Ammon's horn (tissue), 1 donor: ENCODE measurements at regions not wholly inside any gene's neighbourhood (a gene's known extent, or its start where the extent isn't known, plus 50 kb on each side); places are given as distances from the start of the nearest gene placed in this dataset.
A peak's percentile ranks its signal among the peaks of the same experiment; 100 is the strongest.

Experiments used
- DNase-seq: peaks from one replicate; pipeline ENCODE4 v3.0.0-alpha.2; 2016; ENCODE audit warnings: low spot score

DNA sequence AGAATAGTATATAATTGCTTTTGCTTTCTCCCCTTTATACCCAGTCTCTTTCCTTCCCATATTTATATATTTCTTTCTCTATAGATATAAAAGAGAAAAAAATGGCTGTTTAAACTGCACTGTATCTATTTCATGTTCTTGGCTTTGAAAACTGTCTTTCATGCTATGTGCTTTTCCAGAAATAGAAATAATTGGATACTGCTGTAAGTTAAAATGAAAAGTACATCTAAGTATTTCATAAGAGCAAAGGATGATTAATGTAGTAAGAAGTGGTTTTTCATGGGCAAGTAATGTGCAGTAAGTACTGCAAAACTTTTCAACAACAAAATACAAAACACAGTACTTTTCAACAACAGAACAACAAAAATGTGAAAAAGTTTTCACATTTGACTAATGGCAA is 237.9 kb downstream of the SNCA start:
- DNase-seq = no peak

DNA sequence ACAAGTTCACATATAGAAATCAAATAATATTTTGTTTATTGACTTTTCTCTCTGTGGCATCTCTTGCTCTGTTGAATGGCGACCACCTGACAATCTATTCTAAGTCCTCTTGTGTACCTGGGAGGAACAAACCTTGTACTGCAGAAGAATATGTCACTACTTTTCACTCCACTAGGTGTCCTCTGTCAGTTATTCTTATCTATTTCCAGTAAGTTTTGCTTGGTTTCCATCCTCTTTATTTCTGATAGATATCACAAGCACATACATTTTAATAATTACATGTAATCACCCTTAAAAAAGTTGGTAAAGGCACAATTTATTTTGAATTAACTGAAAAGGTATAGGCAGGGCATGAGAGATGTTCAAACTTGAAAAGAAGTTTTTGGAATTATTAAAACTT is 238.4 kb downstream of the SNCA start:
- no peak for DNase-seq

DNA sequence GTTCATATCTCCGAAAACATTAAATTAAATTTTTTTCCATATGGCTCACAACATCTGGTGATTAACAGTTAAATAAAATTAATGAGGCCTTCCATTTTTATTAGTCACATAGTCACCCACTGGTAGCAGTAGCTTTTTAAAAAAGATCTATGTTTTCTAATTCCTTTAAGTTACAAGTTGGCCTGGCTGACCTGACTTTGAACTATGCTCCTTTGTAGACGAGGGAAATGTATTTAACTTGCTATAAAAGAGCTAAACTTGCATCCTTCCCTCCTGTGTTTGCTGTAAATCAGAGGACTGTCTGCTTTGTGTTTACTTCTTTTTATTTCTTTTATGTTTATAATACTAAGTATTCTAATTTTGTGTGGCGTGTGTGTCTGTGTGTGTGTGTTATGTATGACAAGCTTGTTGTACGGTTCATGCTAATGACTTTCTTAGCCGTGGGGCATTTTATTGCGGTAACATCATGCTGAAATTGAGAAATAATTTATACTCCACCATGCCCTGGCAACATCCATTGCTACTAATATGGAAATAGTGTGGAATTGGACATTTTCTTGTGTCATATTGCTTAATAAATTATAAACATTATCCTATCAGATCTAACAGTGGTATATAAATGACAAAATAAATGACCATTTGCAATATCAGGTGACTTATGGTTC is 241.7 kb downstream of the SNCA start:
- DNase-seq = no peak

DNA sequence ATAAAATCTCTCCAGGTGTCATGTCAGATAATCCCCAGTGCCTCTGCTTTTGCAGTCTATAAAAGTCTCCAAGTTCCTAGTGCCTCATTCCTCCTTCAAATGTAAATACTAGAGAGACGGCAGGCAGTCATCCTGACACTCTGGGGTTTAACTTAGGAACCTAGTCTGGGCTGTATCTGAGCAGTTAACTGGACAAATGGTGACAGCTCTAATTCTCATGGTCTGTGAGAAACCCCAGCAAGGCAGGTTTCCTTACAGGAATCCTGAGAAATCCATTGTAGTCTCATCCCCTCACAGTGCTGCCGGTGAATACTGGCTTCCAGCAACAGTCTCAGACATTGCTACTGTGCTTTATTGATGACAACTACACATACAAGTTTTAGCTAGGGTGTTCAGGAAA is 246.8 kb downstream of the SNCA start:
- no peak for DNase-seq

DNA sequence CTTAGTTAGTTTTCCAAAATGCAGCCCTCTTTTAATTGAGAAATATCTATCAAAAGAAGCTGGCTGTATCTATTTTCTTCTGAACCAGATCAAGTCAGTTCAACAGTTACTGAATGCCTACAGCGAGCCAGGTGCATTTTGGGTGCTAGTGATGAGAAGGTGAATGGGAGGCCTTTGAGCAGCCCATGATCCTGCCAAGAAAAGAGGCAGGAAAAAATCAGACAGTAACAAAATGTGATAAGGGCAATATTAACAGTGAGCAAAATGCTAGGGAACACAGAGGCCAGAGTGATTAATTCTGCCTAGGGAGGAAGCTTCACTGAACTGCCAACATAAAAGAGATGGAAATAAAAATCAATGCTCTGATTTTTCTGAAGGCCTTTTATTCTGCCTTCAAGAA is 248.5 kb downstream of the SNCA start:
- no peak for DNase-seq

- DNase-seq = no peak
Measured at GRCh38 chr4:89587364-89587763, 249.6 kb downstream of the SNCA start.

GRCh38 chr4:89586864-89587263 is 250.1 kb downstream of the SNCA start:
- peak; percentile 7 for DNase-seq

GRCh38 chr4:89586318-89586717 is 250.6 kb downstream of the SNCA start:
- DNase-seq = no peak

GRCh38 chr4:89582756-89583505 is 254.0 kb downstream of the SNCA start:
- no peak for DNase-seq

- DNase-seq = no peak
Measured at GRCh38 chr4:89579771-89580170, 257.2 kb downstream of the SNCA start.

DNA sequence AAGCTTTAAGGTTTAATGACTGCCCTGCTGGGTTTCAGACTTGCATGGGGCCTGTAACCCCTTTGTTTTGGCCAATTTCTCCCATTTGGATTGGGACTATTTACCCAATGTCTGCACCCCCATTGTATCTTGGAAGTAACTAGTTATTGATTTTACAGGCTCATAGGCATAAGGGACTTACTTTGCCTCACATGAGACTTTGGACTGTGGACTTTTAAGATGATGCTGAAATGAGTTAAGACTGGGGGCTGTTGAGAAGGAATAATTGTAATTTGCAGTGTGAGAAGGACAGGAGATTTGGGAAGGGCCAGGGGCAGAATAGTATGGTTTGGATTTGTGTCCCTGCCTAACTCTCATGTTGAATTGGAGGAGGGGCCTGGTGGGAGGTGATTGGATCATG is 260.7 kb downstream of the SNCA start:
- DNase-seq = no peak

GRCh38 chr4:89575840-89576239 is 261.1 kb downstream of the SNCA start:
- DNase-seq = no peak

DNA sequence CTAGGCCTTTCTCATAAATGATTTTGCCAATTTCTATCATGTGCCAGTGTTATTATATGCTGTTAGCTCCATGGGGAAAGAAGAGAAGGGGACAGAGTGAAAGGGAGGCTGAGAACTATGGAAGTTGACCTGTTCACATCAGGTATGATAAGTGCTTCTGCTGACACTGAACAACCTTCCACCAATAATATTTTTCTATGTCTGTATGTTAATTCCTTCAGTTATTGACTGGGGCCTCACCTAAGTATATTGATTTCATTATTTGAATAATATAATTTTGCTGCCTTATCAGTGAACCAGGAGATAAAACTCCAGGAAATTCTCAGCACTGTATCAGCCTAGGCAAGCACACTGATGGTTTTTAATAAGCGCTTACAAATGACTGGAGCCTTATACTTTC is 262.8 kb downstream of the SNCA start:
- DNase-seq = no peak

DNA sequence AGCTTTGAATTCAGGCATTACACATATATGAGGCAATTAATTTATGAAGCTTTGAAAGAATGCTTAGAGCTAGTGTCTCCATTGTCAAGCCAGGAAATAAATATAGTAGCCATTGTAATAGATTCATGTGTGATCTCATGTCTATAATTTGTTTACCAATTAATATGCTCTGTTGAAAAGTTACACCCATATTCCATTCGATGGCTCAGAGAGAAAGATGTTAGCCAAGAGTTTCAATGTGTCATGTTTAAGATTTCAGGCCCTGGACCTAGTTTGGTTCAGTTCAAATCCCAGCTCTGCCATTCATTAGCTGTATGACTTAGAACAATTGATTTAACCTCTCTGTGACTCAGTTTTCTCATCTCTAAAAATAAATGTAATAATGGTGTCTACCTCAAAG is 263.3 kb downstream of the SNCA start:
- DNase-seq = no peak

- DNase-seq = no peak
Measured at GRCh38 chr4:89572224-89572858, 264.6 kb downstream of the SNCA start.

GRCh38 chr4:89570931-89571330 is 263.3 kb upstream of the GPRIN3 start:
- no peak for DNase-seq

GRCh38 chr4:89567936-89568335 is 260.3 kb upstream of the GPRIN3 start:
- no peak for DNase-seq

DNA sequence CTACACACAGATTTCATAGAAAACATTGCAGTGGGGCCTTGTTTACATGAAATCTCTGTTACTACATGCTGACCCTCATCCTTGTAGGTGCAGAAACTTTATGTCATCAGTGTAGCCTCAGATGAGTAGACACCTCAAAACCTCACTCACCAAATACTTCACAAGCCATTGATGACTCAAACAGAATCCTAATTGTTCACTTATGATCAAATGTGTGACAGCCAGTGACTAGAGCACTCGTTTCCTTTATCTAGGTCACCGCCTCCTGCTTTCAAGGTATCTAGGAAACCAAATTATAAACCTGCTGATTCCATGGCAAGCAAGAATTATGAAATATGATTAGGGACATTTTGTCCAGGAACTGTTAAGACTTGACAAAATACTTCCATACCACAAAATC is 255.8 kb upstream of the GPRIN3 start:
- DNase-seq = peak; percentile 10

DNA sequence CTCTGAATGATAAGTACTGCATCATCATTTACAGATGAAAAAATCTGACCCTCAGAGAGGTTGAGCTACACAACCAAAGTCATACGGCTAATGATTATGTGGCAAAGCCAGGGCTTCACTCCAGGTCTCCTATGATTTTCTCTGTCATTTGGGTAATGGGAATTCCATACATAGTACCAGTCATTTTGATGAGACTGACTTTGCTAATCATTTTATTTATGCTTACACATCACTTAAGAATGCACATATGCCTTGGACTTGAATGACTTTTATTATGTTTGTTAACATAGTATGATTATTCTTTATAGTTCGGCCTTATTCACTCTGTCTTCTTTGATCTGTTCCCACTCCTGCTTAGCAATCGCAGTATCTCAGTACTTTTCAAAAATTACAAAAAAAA is 255.1 kb upstream of the GPRIN3 start:
- no peak for DNase-seq

GRCh38 chr4:89561048-89561447 is 253.4 kb upstream of the GPRIN3 start:
- no peak for DNase-seq

- no peak for DNase-seq
Measured at GRCh38 chr4:89558147-89558546, 250.5 kb upstream of the GPRIN3 start.

DNA sequence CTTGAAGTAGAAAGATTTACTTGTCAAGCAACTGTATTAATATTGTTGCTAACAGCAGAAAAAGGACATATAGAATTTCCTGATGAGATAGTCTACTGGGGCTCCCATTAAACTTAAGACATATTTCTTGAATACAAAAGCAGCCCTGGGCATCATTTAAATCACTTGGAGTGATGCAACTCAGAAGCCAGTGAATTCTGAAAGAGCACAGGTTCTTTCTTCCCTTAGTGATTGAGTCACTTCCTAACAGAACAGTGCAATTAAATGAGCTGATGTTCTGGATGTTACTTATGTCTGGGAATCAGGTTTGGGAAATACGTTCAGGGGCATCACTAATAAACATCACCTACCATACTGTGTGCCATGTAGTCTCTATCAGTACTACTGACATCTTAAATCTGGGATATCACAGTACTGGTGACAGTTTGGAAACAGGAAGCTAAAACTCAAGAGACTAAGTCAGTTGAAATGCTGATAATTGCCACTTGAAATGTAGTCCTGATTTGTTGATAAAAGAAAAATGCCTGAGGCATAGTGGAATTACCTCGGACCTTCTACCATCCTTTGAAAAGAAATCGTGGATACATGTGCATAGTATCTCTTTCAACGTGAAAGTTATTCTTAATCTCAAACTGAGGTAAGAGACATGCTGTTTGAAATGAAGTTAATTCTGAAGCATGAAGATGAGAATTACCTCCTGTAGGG is 249.2 kb upstream of the GPRIN3 start:
- DNase-seq = no peak

GRCh38 chr4:89551191-89551590 is 243.6 kb upstream of the GPRIN3 start:
- no peak for DNase-seq
